Ishikawa (cell line): ENCODE measurements at regions not wholly inside any gene's neighbourhood (a gene's known extent, or its start where the extent isn't known, plus 50 kb on each side); places are given as distances from the start of the nearest gene placed in this dataset.

Experiments
- CEBPB ChIP-seq: IDR thresholded peaks from 2 replicates; pipeline ENCODE4 v1.6.1; 2012
- CREB1 ChIP-seq: IDR thresholded peaks from 2 replicates; pipeline ENCODE4 v1.6.1; 2012; ENCODE audit warnings: low read depth
- EGR1 ChIP-seq: IDR thresholded peaks from 2 replicates; pipeline ENCODE4 v1.6.1; 2012
- EP300 ChIP-seq: IDR thresholded peaks from 2 replicates; pipeline ENCODE4 v1.6.1; 2012; ENCODE audit warnings: borderline replicate concordance
- FOXM1 ChIP-seq: IDR thresholded peaks from 2 replicates; pipeline ENCODE4 v1.6.1; 2012; ENCODE audit warnings: low read depth, borderline replicate concordance
- NFIC ChIP-seq: IDR thresholded peaks from 2 replicates; pipeline ENCODE4 v1.6.1; 2012
- RAD21 ChIP-seq: IDR thresholded peaks from 2 replicates; pipeline ENCODE4 v1.6.1; 2012; ENCODE audit warnings: low read depth
- TAF1 ChIP-seq: IDR thresholded peaks from 2 replicates; pipeline ENCODE4 v1.6.1; 2012; ENCODE audit warnings: low read depth, mild to moderate bottlenecking
- TCF12 ChIP-seq: IDR thresholded peaks from 2 replicates; pipeline ENCODE4 v1.6.1; 2012; ENCODE audit warnings: low read depth
- TEAD4 ChIP-seq: IDR thresholded peaks from 2 replicates; pipeline ENCODE4 v1.6.1; 2012
- YY1 ChIP-seq: IDR thresholded peaks from 2 replicates; pipeline ENCODE4 v1.6.1; 2012; ENCODE audit warnings: low read depth
- ZBTB7A ChIP-seq: IDR thresholded peaks from 2 replicates; pipeline ENCODE4 v1.6.1; 2012; ENCODE audit warnings: low read depth
- TF ChIP-seq, protein P1 (sequence below): IDR thresholded peaks from 2 replicates; pipeline ENCODE4 v1.6.1; 2012
- TF ChIP-seq, protein P2 (sequence below): IDR thresholded peaks from 2 replicates; pipeline ENCODE4 v1.6.1; 2012
- TF ChIP-seq, protein P3 (sequence below): IDR thresholded peaks from 2 replicates; pipeline ENCODE4 v1.6.1; 2012; ENCODE audit warnings: low read depth, mild to moderate bottlenecking

DNA sequence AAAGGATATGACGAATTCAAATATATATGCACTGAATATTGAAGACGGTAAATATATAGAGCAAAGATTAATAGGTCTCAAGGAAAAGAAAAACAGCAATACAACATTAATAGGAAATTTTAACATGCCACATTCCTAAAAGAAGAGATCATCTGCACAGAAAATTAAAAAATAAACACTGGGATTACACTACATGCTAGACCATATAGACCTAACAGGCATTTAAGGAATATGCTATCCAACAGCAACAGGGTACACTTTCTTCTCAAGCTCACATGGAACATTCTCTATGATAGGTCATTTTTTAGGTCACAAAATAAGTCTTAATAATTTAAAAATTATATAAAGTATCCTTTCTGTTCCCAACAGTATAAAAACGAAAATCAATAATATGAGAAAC, 1038.3 kb downstream of the KCNT2 start:
- no peak for TF ChIP-seq EP300
- no peak for TF ChIP-seq TCF12
- TF ChIP-seq, protein P1, sequence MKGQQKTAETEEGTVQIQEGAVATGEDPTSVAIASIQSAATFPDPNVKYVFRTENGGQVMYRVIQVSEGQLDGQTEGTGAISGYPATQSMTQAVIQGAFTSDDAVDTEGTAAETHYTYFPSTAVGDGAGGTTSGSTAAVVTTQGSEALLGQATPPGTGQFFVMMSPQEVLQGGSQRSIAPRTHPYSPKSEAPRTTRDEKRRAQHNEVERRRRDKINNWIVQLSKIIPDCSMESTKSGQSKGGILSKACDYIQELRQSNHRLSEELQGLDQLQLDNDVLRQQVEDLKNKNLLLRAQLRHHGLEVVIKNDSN, result no peak
- TF ChIP-seq TEAD4, result no peak
- no peak for TF ChIP-seq CREB1
- TF ChIP-seq YY1, result no peak
- TF ChIP-seq, protein P2, sequence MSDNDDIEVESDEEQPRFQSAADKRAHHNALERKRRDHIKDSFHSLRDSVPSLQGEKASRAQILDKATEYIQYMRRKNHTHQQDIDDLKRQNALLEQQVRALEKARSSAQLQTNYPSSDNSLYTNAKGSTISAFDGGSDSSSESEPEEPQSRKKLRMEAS, result no peak
- no peak for TF ChIP-seq RAD21
- TF ChIP-seq NFIC, result no peak
- TF ChIP-seq, protein P3, sequence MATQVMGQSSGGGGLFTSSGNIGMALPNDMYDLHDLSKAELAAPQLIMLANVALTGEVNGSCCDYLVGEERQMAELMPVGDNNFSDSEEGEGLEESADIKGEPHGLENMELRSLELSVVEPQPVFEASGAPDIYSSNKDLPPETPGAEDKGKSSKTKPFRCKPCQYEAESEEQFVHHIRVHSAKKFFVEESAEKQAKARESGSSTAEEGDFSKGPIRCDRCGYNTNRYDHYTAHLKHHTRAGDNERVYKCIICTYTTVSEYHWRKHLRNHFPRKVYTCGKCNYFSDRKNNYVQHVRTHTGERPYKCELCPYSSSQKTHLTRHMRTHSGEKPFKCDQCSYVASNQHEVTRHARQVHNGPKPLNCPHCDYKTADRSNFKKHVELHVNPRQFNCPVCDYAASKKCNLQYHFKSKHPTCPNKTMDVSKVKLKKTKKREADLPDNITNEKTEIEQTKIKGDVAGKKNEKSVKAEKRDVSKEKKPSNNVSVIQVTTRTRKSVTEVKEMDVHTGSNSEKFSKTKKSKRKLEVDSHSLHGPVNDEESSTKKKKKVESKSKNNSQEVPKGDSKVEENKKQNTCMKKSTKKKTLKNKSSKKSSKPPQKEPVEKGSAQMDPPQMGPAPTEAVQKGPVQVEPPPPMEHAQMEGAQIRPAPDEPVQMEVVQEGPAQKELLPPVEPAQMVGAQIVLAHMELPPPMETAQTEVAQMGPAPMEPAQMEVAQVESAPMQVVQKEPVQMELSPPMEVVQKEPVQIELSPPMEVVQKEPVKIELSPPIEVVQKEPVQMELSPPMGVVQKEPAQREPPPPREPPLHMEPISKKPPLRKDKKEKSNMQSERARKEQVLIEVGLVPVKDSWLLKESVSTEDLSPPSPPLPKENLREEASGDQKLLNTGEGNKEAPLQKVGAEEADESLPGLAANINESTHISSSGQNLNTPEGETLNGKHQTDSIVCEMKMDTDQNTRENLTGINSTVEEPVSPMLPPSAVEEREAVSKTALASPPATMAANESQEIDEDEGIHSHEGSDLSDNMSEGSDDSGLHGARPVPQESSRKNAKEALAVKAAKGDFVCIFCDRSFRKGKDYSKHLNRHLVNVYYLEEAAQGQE, result no peak
- no peak for TF ChIP-seq EGR1
- no peak for TF ChIP-seq TAF1
- TF ChIP-seq CEBPB, result no peak
- TF ChIP-seq FOXM1, result no peak
- no peak for TF ChIP-seq ZBTB7A

DNA sequence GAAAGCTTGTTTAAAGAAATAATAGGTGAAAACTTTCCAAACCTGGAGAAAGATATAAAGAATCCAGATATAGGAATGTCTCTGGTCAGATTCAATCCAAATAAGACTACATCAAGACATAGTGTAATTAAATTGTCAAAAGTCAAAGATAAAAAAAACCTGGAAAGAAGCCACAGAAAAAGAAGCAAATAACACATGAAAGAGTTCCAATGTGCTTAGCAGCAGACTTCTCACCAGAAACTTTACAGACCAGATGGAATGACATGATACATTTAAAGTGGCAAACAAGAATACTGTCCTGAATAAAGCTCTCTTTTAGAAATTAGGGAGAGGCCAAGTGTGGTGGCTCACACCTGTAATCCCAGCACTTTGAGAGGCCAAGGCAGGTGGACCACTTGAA, 1039.9 kb downstream of the KCNT2 start:
- TF ChIP-seq RAD21 (no peak), EGR1 (no peak), ZBTB7A (no peak), FOXM1 (no peak), EP300 (no peak), NFIC (no peak), TCF12 (no peak), TEAD4 (no peak), TAF1 (no peak)
- TF ChIP-seq, protein P1, result no peak
- TF ChIP-seq, protein P2, result no peak

DNA sequence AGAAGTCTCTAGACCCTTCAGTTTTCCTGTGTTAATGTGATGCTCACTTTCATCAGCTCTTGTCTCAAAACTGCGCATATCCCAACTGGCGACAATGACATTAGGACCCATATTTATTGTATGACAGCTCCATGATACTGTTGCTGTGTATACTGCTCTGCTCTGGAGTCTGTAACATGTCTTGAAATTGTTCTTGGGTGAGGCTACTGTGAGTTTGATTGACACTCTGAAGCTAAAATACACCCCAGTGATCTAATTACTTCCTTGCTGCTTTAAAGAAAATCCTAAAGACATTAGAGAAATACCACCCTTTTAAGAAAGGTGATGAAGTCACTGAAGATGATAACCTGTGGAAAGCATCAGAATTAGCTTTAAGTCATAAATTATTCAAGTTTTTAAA, 1046.2 kb downstream of the KCNT2 start:
- TF ChIP-seq CEBPB, result no peak

DNA sequence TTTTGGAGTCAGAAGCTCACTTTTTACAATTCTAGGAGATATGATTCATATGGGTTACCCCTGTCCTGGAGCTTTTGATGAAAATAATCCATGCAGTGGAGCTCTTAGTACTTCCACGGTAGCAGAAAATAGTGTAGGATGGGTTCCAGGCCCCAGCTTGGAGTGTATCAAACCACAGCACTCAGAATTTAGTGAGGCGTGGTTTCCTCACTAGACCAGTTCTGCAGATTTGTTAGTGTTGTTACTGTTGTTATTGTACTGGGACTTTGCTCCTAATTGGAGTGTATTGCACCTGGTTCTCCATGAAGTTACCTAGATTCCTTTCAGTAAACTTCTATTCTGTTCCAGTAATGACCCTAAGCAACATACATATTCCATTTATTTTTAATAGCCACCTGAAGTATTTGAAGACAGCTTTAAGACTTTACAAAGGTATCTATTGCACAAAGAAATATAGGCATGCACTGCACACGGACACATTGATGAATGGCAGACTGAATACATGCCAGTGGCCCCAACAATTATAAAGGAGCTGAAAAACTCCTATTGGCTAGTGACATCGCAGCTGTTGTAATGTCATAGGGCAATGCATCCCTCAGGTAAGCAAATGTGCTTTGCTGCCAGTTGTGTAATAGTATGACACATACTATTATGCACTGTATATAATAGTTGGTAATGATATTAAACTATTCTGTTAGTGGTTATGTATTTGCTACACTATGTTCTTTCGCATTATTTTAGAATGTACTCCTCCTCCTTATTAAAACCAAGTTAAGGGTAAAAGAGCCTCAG, 1058.0 kb downstream of the KCNT2 start:
- TF ChIP-seq ZBTB7A, result no peak
- TF ChIP-seq TCF12, result no peak
- no peak for TF ChIP-seq YY1
- TF ChIP-seq CEBPB, result no peak
- no peak for TF ChIP-seq EP300
- TF ChIP-seq RAD21, result no peak
- no peak for TF ChIP-seq FOXM1
- TF ChIP-seq TAF1, result no peak
- TF ChIP-seq, protein P2, result no peak
- no peak for TF ChIP-seq EGR1
- TF ChIP-seq, protein P1, result no peak
- TF ChIP-seq NFIC, result no peak
- TF ChIP-seq, protein P3, result no peak

DNA sequence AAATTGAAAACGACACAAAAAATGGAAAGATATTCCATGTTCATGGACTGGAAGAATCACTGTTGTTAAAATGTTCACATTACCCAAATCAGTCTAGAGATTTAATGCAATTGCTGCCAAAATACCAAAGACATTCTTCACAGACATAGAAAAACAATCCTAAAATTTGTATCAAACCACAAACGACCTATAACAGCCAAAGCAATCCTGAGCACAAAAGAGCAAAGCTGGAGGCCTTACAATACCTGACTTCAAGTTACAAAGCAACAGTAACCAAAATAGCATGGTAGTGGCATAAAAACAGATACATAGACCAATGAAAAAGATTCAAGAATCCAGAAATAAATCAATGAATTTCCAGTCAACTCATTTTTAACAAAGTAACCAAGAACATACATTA, 1077.3 kb downstream of the KCNT2 start:
- TF ChIP-seq EGR1, result no peak
- TF ChIP-seq ZBTB7A, result no peak
- no peak for TF ChIP-seq TCF12
- TF ChIP-seq NFIC, result no peak
- TF ChIP-seq CREB1, result no peak
- TF ChIP-seq, protein P1, result no peak
- no peak for TF ChIP-seq RAD21
